Right atrium auricular region (tissue), 2 donors: ENCODE measurements at regions not wholly inside any gene's neighbourhood (a gene's known extent, or its start where the extent isn't known, plus 50 kb on each side); places are given as distances from the start of the nearest gene placed in this dataset.

Experiments
- DNase-seq: peaks from one replicate; pipeline ENCODE4 v3.0.0-alpha.2; 2019; ENCODE audit warnings: low spot score
- H3K27ac ChIP-seq, 2 donors: fragments of 200-600 bp; sonication (generic); 1 replicate in 1 of 2; 2 replicates in 1 of 2; pipeline ENCODE4 v1.5.1; 2016 to 2019
- H3K27me3 ChIP-seq, 2 donors: fragments of 200-600 bp; sonication (generic); one replicate each; pipeline versions ENCODE4 v1.5.1 to v1.6.0; 2017 to 2019
- H3K36me3 ChIP-seq: fragments of 200-600 bp; sonication (generic); one replicate; pipeline ENCODE4 v1.5.1; 2016
- H3K4me1 ChIP-seq, 2 donors: fragments of 200-600 bp; sonication (generic); one replicate each; pipeline versions ENCODE4 v1.5.1 to v1.6.0; 2017 to 2019
- H3K4me3 ChIP-seq, 2 donors: fragments of 200-600 bp; sonication (generic); 1 replicate in 1 of 2; 2 replicates in 1 of 2; pipeline ENCODE4 v1.5.1; 2017 to 2019; ENCODE audit warnings: mild to moderate bottlenecking in 1 of 2, moderate library complexity in 1 of 2
- H3K9me3 ChIP-seq, 2 donors: fragments of 200-600 bp; sonication (generic); one replicate each; pipeline ENCODE4 v1.5.1; 2019
- TF ChIP-seq, protein P1 (sequence below), 2 donors: fragments of 200-600 bp; sonication (generic); IDR thresholded peaks; one replicate each; pipeline ENCODE4 v1.5.1; 2019; ENCODE audit warnings: antibody characterized with exemption in 2 of 2

DNA sequence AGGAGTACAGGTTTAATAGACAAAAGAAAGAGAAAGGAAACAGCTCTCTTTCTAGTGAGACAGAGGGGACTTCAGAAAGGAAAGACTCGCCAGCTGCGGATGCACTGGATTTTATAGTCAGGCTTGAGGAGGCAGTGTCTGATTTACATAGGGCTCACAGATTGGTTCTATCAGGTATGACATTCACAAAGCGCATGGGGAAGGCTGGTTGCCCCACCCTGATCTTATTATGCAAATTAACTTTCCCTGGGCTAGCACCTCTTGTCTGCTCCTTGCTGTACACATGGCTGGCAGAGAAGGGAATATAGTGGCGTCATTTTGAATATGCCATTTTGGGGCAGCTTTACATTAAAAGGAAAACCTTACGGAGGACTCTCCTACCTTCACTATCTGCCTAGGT lies 938.4 kb upstream of the SEMA6D start:
- Histone ChIP-seq H3K27me3 (no peaks in the 10 kb centered on the region), H3K9me3 (no peaks in the 10 kb centered on the region), H3K4me3 (no peak overlapping the region), H3K4me1 (no peaks in the 10 kb centered on the region), H3K36me3 (no peaks in the 10 kb centered on the region), H3K27ac (no peak overlapping the region)
- TF ChIP-seq, protein P1, sequence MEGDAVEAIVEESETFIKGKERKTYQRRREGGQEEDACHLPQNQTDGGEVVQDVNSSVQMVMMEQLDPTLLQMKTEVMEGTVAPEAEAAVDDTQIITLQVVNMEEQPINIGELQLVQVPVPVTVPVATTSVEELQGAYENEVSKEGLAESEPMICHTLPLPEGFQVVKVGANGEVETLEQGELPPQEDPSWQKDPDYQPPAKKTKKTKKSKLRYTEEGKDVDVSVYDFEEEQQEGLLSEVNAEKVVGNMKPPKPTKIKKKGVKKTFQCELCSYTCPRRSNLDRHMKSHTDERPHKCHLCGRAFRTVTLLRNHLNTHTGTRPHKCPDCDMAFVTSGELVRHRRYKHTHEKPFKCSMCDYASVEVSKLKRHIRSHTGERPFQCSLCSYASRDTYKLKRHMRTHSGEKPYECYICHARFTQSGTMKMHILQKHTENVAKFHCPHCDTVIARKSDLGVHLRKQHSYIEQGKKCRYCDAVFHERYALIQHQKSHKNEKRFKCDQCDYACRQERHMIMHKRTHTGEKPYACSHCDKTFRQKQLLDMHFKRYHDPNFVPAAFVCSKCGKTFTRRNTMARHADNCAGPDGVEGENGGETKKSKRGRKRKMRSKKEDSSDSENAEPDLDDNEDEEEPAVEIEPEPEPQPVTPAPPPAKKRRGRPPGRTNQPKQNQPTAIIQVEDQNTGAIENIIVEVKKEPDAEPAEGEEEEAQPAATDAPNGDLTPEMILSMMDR (IDR thresholded peaks at IDR 0.05) = no peak
- DNase-seq = no peak

DNA sequence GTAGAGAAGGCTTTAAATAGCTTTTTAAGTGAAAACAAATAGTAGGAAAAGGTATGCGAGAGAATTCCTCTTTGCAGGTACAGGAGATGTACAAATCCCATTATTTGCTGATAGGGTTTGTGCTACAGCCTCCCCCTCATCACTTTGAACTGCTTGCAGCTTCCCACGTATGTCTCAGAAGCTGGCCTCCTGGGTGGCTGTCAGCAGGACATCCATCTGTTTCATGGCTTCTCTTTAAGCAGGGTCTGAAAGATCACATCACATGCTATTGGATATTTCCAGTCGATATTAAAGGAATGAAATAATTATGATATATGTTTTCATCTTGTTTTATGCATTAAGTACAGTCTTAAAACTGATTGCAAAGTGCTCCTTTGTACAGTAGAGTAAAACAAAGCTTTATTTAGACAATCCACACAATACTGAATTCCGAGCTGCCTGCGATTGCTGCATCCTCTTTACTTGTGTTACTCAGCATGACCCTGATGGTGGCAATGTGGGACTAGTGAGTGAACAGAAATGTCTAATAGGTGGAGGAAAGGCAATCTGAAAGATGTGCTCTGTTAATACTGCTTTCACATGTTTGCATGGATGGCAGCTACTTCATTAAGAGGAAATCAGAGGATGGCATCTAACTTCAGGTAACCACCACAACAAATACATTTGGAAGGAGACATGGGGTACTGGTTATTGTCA lies 930.6 kb upstream of the SEMA6D start:
- Histone ChIP-seq H3K4me3 (no peak overlapping the region), H3K9me3 (no peaks in the 10 kb centered on the region), H3K27ac (no peak overlapping the region), H3K4me1 (no peaks in the 10 kb centered on the region), H3K36me3 (no peaks in the 10 kb centered on the region), H3K27me3 (no peaks in the 10 kb centered on the region)
- DNase-seq = no peak
- TF ChIP-seq, protein P1 (IDR thresholded peaks at IDR 0.05) = no peak

DNA sequence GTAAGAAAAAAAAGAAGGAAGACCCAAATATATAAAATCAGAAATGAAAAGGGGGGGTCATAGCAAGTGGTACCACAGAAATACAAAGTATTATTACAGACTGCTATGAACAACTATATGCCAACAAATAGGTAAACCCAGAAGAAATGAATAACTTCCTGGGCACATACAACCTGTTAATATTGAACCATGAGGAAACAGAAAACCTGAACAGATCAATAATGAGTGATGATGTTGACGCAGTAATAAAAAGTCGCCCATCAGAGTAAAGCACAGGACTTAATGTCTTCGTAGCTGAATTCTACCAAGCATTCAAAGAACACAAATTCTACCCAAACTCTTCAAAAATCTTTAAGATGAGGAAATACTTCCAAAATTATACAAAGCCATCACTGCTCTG lies 921.6 kb upstream of the SEMA6D start:
- H3K4me1 ChIP-seq = no peaks in the 10 kb centered on the region
- H3K9me3 ChIP-seq = peaks cover 0 to 12% of the 10 kb centered on the region in 2 donors
- TF ChIP-seq, protein P1 (IDR thresholded peaks at IDR 0.05) = no peak
- H3K4me3 ChIP-seq = no peak overlapping the region
- no peaks in the 10 kb centered on the region for H3K36me3 ChIP-seq
- no peak overlapping the region for H3K27ac ChIP-seq
- no peaks in the 10 kb centered on the region for H3K27me3 ChIP-seq
- DNase-seq = no peak

DNA sequence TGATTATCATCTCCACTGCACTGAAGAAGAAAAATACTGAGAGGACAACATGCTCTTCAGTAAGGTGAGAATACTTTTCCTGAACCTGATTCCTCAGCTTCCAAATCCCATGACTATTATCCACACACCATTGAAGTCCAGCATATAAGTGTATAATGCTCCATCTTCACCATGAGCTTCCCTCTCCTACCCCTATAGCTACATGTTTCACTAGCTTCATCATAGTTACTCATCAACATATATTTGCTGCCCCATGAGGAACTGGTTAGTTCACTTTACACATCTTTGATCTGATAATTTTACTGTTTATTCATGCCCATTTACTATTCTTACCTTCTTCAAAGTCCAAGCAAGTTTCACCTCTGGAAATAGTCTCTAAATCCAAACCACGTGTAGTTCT lies 908.5 kb upstream of the SEMA6D start:
- DNase-seq = no peak
- H3K36me3 ChIP-seq = no peaks in the 10 kb centered on the region
- no peak overlapping the region for H3K4me3 ChIP-seq
- TF ChIP-seq, protein P1 (IDR thresholded peaks at IDR 0.05) = no peak
- H3K9me3 ChIP-seq = peaks cover 0 to 4% of the 10 kb centered on the region in 2 donors
- no peaks in the 10 kb centered on the region for H3K27me3 ChIP-seq
- H3K27ac ChIP-seq = no peak overlapping the region
- H3K4me1 ChIP-seq = no peaks in the 10 kb centered on the region

DNA sequence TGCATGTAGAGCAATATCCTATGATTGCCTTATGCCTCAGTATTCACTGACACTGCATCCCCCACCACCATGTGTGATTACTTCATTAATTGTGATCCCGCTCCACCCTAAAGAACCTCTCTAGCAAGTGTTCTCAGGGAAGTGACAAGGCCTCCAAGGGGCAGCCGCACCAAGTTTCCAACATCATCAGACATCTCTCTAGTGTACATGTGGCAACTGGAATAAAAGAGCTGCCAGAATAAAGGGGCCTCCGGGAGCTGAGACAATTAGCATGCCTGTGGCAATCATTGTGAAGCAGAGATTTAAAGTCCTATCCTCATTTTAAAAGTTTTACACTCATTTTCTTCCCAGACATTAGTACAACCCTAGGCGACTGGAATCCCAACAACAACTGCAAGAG lies 902.1 kb upstream of the SEMA6D start:
- H3K9me3 ChIP-seq = no peaks in the 10 kb centered on the region
- TF ChIP-seq, protein P1 (IDR thresholded peaks at IDR 0.05) = no peak
- no peaks in the 10 kb centered on the region for H3K27me3 ChIP-seq
- DNase-seq = no peak
- no peaks in the 10 kb centered on the region for H3K4me1 ChIP-seq
- H3K36me3 ChIP-seq = no peaks in the 10 kb centered on the region
- no peak overlapping the region for H3K27ac ChIP-seq
- no peak overlapping the region for H3K4me3 ChIP-seq

DNA sequence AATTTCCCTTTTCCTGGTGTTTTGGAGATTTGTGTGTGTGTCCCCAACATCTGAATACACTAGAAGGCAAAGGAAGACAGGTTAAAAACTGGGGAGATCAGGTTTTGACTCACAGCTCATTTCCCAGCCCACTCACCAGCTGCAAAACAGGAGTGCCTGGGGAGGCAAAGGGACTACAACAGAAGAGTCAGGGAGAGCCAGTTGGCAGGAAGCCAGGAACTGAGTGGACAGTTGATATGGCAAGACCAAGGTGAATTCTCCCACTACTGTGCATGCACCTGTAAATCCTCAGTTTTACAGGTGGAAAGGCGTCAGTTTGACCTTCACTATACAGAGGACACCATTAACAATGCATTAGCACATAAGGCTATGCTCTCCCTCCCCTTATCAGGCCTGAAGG lies 901.5 kb upstream of the SEMA6D start:
- no peaks in the 10 kb centered on the region for H3K9me3 ChIP-seq
- H3K36me3 ChIP-seq = no peaks in the 10 kb centered on the region
- H3K4me1 ChIP-seq = no peaks in the 10 kb centered on the region
- no peak overlapping the region for H3K27ac ChIP-seq
- TF ChIP-seq, protein P1 (IDR thresholded peaks at IDR 0.05) = no peak
- no peak overlapping the region for H3K4me3 ChIP-seq
- DNase-seq = no peak
- no peaks in the 10 kb centered on the region for H3K27me3 ChIP-seq
